ENCODE measurements at regions not wholly inside any gene's neighbourhood (a gene's known extent, or its start where the extent isn't known, plus 50 kb on each side); places are given as distances from the start of the nearest gene placed in this dataset.

- TF ChIP-seq CTCF (IDR thresholded peaks at IDR 0.05; ENCODE audit: insufficient read depth, low read length): no peak
- DNase-seq (ENCODE audit: low read depth): no peak
- no peak overlapping the region for H3K4me3 ChIP-seq (ENCODE audit: low read depth, low read length)
These were observed 204.1 kb downstream of the ELAVL2 start for GRCh38 chr9:23621924-23622323.

- DNase-seq (ENCODE audit: low read depth): no peak
- no peak for TF ChIP-seq CTCF (IDR thresholded peaks at IDR 0.05; ENCODE audit: insufficient read depth, low read length)
- H3K4me3 ChIP-seq (ENCODE audit: low read depth, low read length): no peak overlapping the region
These were observed 203.6 kb downstream of the ELAVL2 start for GRCh38 chr9:23622396-23622795.

- no peak overlapping the region for H3K4me3 ChIP-seq (ENCODE audit: low read depth, low read length)
- no peak for TF ChIP-seq CTCF (IDR thresholded peaks at IDR 0.05; ENCODE audit: insufficient read depth, low read length)
- DNase-seq (ENCODE audit: low read depth): no peak
These were observed 195.6 kb downstream of the ELAVL2 start for GRCh38 chr9:23630488-23630887.

GRCh38 chr9:23635276-23635675 is 190.8 kb downstream of the ELAVL2 start:
- H3K4me3 ChIP-seq (ENCODE audit: low read depth, low read length): no peak overlapping the region
- TF ChIP-seq CTCF (IDR thresholded peaks at IDR 0.05; ENCODE audit: insufficient read depth, low read length): no peak
- DNase-seq (ENCODE audit: low read depth): no peak

GRCh38 chr9:23636199-23636598 is 189.8 kb downstream of the ELAVL2 start:
- H3K4me3 ChIP-seq (ENCODE audit: low read depth, low read length): no peak overlapping the region
- TF ChIP-seq CTCF (IDR thresholded peaks at IDR 0.05; ENCODE audit: insufficient read depth, low read length): no peak
- no peak for DNase-seq (ENCODE audit: low read depth)

- no peak for TF ChIP-seq CTCF (IDR thresholded peaks at IDR 0.05; ENCODE audit: insufficient read depth, low read length)
- no peak for DNase-seq (ENCODE audit: low read depth)
- no peak overlapping the region for H3K4me3 ChIP-seq (ENCODE audit: low read depth, low read length)
These were observed 188.0 kb downstream of the ELAVL2 start for GRCh38 chr9:23638011-23638410.

GRCh38 chr9:23638837-23639426 is 187.1 kb downstream of the ELAVL2 start:
- no peak for DNase-seq (ENCODE audit: low read depth)
- TF ChIP-seq CTCF (IDR thresholded peaks at IDR 0.05; ENCODE audit: insufficient read depth, low read length): no peak
- H3K4me3 ChIP-seq (ENCODE audit: low read depth, low read length): no peak overlapping the region

Data from fibroblast of the aortic adventitia (primary cell).